ENCODE measurements at regions not wholly inside any gene's neighbourhood (a gene's known extent, or its start where the extent isn't known, plus 50 kb on each side); places are given as distances from the start of the nearest gene placed in this dataset.

DNA sequence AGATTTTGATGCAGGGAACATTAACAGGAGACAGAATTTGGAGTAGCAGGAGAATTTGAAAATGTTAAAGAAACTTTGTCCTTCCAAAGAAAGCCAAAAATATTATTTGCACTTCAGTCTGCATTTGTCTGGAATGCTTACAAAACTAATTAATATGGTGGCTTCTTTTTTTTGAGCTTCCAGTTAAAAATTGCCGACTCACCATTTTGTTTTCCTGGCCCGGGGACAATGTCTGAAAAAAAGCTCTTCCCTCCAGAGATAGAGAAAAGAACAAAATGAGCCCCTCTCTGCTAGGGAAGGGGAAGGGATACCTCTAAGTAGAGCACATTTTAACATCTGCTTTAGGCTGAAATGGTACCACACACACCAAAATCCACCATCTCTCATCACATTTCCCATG is 360.8 kb downstream of the SOX9 start:
- TF ChIP-seq TOX (CRISPR knock-in tag; IDR thresholded peaks at IDR 0.05; ENCODE audit: borderline replicate concordance) (no peak), ZFP30 (CRISPR knock-in tag; IDR thresholded peaks at IDR 0.05) (no peak), ZFP3 (CRISPR knock-in tag; IDR thresholded peaks at IDR 0.05) (no peak), ISL1 (CRISPR knock-in tag; IDR thresholded peaks at IDR 0.05) (no peak), PPARA (CRISPR knock-in tag; IDR thresholded peaks at IDR 0.05; ENCODE audit: borderline replicate concordance) (no peak)
- TF ChIP-seq, protein P1, sequence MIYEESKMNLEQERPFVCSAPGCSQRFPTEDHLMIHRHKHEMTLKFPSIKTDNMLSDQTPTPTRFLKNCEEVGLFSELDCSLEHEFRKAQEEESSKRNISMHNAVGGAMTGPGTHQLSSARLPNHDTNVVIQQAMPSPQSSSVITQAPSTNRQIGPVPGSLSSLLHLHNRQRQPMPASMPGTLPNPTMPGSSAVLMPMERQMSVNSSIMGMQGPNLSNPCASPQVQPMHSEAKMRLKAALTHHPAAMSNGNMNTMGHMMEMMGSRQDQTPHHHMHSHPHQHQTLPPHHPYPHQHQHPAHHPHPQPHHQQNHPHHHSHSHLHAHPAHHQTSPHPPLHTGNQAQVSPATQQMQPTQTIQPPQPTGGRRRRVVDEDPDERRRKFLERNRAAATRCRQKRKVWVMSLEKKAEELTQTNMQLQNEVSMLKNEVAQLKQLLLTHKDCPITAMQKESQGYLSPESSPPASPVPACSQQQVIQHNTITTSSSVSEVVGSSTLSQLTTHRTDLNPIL (CRISPR knock-in tag; IDR thresholded peaks at IDR 0.05; ENCODE audit: low read depth): no peak
- no peak for ATAC-seq

DNA sequence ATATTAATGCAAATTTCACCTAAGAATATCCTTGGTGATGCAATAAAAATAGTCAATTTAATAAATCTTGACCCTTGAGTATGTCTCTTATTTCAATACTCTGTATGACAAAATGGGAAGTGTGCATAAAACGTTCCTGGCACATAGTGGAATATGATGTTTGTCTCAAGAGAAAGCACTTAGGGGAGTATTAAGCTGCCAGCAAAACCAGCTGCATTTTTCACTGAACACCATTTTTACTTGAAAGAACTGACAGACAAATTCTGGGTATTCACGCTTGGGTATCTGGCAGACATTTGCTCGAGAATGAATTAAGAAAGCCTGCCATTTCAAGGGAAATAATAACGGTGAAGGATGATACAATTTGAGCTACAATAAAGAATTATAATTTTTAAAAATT is 364.8 kb downstream of the SOX9 start:
- no peak for TF ChIP-seq RARB (CRISPR knock-in tag; IDR thresholded peaks at IDR 0.05)
- TF ChIP-seq ISL1 (CRISPR knock-in tag; IDR thresholded peaks at IDR 0.05): no peak
- no peak for TF ChIP-seq ZNF8 (CRISPR knock-in tag; IDR thresholded peaks at IDR 0.05)
- TF ChIP-seq, protein P1 (CRISPR knock-in tag; IDR thresholded peaks at IDR 0.05; ENCODE audit: low read depth): no peak
- no peak for ATAC-seq

DNA sequence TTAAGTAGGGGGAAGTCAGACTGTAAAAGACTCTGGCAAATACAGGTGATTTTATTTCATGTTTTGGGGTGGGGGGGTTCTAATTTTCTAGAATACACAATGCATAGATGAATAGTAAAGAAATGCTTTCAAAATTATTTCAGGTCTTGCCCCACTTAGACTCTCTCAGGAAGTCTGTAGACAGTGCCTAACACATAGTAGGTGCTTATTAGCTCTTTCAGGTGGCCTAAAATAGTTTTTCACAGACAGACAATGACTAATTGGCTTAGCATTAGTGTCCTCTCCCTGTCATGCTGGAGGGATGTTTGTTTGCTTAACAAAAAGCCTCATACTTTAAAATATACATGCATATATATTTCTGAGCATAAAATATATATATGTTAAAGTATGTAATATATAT is 366.0 kb downstream of the SOX9 start:
- no peak for ATAC-seq

DNA sequence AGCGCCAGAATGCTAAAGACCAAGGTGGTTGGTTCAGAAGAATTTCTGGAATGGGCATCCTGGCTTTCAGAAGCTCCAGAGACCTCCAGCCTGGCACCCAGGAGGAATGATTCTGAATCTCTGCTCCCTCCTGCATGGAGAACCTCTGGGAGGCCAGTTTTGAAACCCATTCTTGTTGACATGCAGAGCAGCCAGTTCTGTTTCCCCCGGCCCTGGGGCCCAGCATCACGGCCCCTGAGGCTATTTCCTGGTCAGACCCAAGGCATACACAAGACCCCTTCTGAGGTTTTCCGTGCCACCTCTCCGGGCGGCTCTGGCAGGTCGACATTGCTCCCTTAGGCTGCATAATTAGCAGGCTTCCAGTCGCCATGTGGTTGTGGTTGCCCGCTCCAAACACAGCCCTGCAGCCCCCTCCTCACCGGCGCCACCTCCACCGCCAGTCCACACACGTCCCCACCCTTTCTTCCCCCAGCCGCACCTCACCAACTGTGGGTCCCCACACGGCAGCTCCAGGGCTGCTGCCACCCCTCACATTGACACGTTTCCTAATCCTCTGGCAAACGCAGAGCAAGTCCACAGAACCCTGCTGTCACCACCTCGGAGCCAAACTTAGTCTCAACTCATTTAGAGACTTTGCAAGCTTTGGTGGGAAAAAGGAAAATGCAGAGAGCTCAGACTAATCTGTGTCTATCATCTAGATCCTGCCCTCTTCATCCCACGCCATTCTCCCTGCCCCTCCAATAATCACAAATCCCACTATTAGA is 367.1 kb downstream of the SOX9 start:
- no peak for ATAC-seq
- TF ChIP-seq TCF4 (CRISPR knock-in tag; IDR thresholded peaks at IDR 0.05; ENCODE audit: borderline replicate concordance) (no peak), OSR1 (CRISPR knock-in tag; IDR thresholded peaks at IDR 0.05) (no peak), ZNF565 (CRISPR knock-in tag; conservative IDR thresholded peaks at IDR 0.05; ENCODE audit: low read depth) (no peak), ZFP30 (CRISPR knock-in tag; IDR thresholded peaks at IDR 0.05) (no peak), ISL1 (CRISPR knock-in tag; IDR thresholded peaks at IDR 0.05) (no peak), ZC3H10 (CRISPR knock-in tag; IDR thresholded peaks at IDR 0.05) (no peak), TOX (CRISPR knock-in tag; IDR thresholded peaks at IDR 0.05; ENCODE audit: borderline replicate concordance) (no peak), SNAI2 (CRISPR knock-in tag; IDR thresholded peaks at IDR 0.05) (no peak), ZNF8 (CRISPR knock-in tag; IDR thresholded peaks at IDR 0.05) (no peak), ZFP3 (CRISPR knock-in tag; IDR thresholded peaks at IDR 0.05) (no peak), RARB (CRISPR knock-in tag; IDR thresholded peaks at IDR 0.05) (no peak), ARNTL (CRISPR knock-in tag; IDR thresholded peaks at IDR 0.05; ENCODE audit: borderline replicate concordance, low read depth) (no peak), PPARA (CRISPR knock-in tag; IDR thresholded peaks at IDR 0.05; ENCODE audit: borderline replicate concordance) (no peak)
- TF ChIP-seq, protein P2, sequence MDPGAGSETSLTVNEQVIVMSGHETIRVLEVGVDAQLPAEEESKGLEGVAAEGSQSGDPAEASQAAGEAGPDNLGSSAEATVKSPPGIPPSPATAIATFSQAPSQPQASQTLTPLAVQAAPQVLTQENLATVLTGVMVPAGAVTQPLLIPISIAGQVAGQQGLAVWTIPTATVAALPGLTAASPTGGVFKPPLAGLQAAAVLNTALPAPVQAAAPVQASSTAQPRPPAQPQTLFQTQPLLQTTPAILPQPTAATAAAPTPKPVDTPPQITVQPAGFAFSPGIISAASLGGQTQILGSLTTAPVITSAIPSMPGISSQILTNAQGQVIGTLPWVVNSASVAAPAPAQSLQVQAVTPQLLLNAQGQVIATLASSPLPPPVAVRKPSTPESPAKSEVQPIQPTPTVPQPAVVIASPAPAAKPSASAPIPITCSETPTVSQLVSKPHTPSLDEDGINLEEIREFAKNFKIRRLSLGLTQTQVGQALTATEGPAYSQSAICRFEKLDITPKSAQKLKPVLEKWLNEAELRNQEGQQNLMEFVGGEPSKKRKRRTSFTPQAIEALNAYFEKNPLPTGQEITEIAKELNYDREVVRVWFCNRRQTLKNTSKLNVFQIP (CRISPR knock-in tag; IDR thresholded peaks at IDR 0.05; ENCODE audit: borderline replicate concordance, low read depth): no peak
- TF ChIP-seq, protein P3, sequence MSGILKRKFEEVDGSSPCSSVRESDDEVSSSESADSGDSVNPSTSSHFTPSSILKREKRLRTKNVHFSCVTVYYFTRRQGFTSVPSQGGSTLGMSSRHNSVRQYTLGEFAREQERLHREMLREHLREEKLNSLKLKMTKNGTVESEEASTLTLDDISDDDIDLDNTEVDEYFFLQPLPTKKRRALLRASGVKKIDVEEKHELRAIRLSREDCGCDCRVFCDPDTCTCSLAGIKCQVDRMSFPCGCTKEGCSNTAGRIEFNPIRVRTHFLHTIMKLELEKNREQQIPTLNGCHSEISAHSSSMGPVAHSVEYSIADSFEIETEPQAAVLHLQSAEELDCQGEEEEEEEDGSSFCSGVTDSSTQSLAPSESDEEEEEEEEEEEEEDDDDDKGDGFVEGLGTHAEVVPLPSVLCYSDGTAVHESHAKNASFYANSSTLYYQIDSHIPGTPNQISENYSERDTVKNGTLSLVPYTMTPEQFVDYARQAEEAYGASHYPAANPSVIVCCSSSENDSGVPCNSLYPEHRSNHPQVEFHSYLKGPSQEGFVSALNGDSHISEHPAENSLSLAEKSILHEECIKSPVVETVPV (CRISPR knock-in tag; IDR thresholded peaks at IDR 0.05): no peak

More for the DNA sequence above, 366.0 kb downstream of the SOX9 start:
- TF ChIP-seq, protein P4, sequence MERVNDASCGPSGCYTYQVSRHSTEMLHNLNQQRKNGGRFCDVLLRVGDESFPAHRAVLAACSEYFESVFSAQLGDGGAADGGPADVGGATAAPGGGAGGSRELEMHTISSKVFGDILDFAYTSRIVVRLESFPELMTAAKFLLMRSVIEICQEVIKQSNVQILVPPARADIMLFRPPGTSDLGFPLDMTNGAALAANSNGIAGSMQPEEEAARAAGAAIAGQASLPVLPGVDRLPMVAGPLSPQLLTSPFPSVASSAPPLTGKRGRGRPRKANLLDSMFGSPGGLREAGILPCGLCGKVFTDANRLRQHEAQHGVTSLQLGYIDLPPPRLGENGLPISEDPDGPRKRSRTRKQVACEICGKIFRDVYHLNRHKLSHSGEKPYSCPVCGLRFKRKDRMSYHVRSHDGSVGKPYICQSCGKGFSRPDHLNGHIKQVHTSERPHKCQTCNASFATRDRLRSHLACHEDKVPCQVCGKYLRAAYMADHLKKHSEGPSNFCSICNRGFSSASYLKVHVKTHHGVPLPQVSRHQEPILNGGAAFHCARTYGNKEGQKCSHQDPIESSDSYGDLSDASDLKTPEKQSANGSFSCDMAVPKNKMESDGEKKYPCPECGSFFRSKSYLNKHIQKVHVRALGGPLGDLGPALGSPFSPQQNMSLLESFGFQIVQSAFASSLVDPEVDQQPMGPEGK (CRISPR knock-in tag; IDR thresholded peaks at IDR 0.05; ENCODE audit: borderline replicate concordance): no peak
- TF ChIP-seq SNAI2 (CRISPR knock-in tag; IDR thresholded peaks at IDR 0.05) (no peak), CSDC2 (CRISPR knock-in tag; IDR thresholded peaks at IDR 0.05) (no peak), ZC3H10 (CRISPR knock-in tag; IDR thresholded peaks at IDR 0.05) (no peak), ZNF565 (CRISPR knock-in tag; conservative IDR thresholded peaks at IDR 0.05; ENCODE audit: low read depth) (no peak), PPARA (CRISPR knock-in tag; IDR thresholded peaks at IDR 0.05; ENCODE audit: borderline replicate concordance) (no peak), RARB (CRISPR knock-in tag; IDR thresholded peaks at IDR 0.05) (no peak), ESRRG (CRISPR knock-in tag; IDR thresholded peaks at IDR 0.05) (no peak), GLIS3 (CRISPR knock-in tag; IDR thresholded peaks at IDR 0.05) (no peak), TCF4 (CRISPR knock-in tag; IDR thresholded peaks at IDR 0.05; ENCODE audit: borderline replicate concordance) (no peak)
- TF ChIP-seq, protein P5, sequence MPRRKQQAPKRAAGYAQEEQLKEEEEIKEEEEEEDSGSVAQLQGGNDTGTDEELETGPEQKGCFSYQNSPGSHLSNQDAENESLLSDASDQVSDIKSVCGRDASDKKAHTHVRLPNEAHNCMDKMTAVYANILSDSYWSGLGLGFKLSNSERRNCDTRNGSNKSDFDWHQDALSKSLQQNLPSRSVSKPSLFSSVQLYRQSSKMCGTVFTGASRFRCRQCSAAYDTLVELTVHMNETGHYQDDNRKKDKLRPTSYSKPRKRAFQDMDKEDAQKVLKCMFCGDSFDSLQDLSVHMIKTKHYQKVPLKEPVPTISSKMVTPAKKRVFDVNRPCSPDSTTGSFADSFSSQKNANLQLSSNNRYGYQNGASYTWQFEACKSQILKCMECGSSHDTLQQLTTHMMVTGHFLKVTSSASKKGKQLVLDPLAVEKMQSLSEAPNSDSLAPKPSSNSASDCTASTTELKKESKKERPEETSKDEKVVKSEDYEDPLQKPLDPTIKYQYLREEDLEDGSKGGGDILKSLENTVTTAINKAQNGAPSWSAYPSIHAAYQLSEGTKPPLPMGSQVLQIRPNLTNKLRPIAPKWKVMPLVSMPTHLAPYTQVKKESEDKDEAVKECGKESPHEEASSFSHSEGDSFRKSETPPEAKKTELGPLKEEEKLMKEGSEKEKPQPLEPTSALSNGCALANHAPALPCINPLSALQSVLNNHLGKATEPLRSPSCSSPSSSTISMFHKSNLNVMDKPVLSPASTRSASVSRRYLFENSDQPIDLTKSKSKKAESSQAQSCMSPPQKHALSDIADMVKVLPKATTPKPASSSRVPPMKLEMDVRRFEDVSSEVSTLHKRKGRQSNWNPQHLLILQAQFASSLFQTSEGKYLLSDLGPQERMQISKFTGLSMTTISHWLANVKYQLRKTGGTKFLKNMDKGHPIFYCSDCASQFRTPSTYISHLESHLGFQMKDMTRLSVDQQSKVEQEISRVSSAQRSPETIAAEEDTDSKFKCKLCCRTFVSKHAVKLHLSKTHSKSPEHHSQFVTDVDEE (CRISPR knock-in tag; IDR thresholded peaks at IDR 0.05): no peak
